ENCODE measurements at regions not wholly inside any gene's neighbourhood (a gene's known extent, or its start where the extent isn't known, plus 50 kb on each side); places are given as distances from the start of the nearest gene placed in this dataset.

DNA sequence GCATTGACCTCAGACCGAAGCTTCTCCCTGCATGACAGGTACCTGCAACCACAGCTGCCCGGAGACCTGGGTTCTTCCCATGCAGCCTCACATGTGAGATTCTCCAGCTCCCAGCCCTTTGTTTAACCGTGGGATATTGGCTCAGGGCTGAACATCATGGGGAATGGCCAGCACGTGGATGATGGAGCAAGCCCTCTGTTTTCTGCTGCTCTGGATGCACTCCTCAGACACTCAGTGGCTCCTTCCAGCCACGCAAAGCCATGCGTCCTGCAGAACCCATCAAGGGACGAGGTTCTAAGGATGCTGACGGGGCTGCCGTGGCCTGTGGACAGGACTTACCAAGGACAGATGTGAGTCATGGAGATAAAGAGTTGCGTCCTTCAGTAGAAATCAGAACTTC, 639.1 kb downstream of the BRD1 start:
- no peak for TF ChIP-seq CTCF (IDR thresholded peaks at IDR 0.05; ENCODE audit: low read depth, low read length)
- no peak for TF ChIP-seq POLR2A (IDR thresholded peaks at IDR 0.05; ENCODE audit: extremely low read depth, insufficient read length)
- no peak for TF ChIP-seq MAX (IDR thresholded peaks at IDR 0.05; ENCODE audit: low read depth, low read length)
- TF ChIP-seq MYC (IDR thresholded peaks at IDR 0.05; ENCODE audit: low read depth, low read length): no peak

Measured in NB4 (cell line).